IMR-90 (cell line): ENCODE measurements at regions not wholly inside any gene's neighbourhood (a gene's known extent, or its start where the extent isn't known, plus 50 kb on each side); places are given as distances from the start of the nearest gene placed in this dataset.
"Not testable (repeated sequence)": the region's sequence is repeated elsewhere in the genome, so short reads cannot be mapped to it uniquely, and the experiment has no call there.

ENCODE experiments used
- ATAC-seq: fragments of 200-7000 bp; cut with Tn5 transposase; 2 replicates; pipeline ENCODE4 v1.9.1; 2020; ENCODE audit warnings: low read depth, mild to moderate bottlenecking, moderate library complexity
- BruUV-seq: library from RNA; stranded (reverse); fragments of 400-500 nt; replicated peaks from 2 replicates; lab custom pipeline; 2021; lab: Mats Ljungman, UMichigan
- CTCF ChIA-PET: fragments of 300-600 bp; formaldehyde crosslinking; extraction: SDS; loops from one replicate; lab custom pipeline; 2021; ENCODE audit warnings: antibody characterized with exemption; lab: Yijun Ruan, JAX
- POLR2A ChIA-PET: fragments of 300-600 bp; sonication (Branson Sonifier 250); formaldehyde crosslinking; loops from one replicate; lab custom pipeline; 2022; ENCODE audit warnings: antibody characterized with exemption; ENCODE audit not compliant: unreplicated experiment; lab: Charles Lee
- DNase-seq: peaks from one replicate; pipeline ENCODE4 v3.0.0; 2013
- H2AFZ ChIP-seq: replicated peaks from 2 replicates; pipeline ENCODE3; 2013; ENCODE audit warnings: low read length, mild to moderate bottlenecking; ENCODE audit not compliant: poor library complexity
- H2AK5ac ChIP-seq: 2 replicates; pipeline ENCODE4 v1.6.1; 2013; ENCODE audit warnings: low read depth, low read length, inconsistent platforms
- H2AK9ac ChIP-seq: replicated peaks from 2 replicates; pipeline ENCODE3; 2013; ENCODE audit warnings: mild to moderate bottlenecking, low read depth, low read length, moderate library complexity; ENCODE audit not compliant: poor library complexity
- H2BK120ac ChIP-seq: 2 replicates; pipeline ENCODE4 v1.6.1; 2013; ENCODE audit warnings: low read depth, low read length, inconsistent platforms
- H2BK15ac ChIP-seq: 3 replicates; pipeline ENCODE4 v1.6.1; 2013; ENCODE audit warnings: low read depth, low read length, inconsistent platforms
- H2BK20ac ChIP-seq: 2 replicates; pipeline ENCODE4 v1.6.1; 2013; ENCODE audit warnings: low read depth, mild to moderate bottlenecking, inconsistent platforms, low read length, moderate library complexity
- H2BK5ac ChIP-seq: 2 replicates; pipeline ENCODE4 v1.6.1; 2013; ENCODE audit warnings: mild to moderate bottlenecking, low read depth, low read length, inconsistent platforms; ENCODE audit not compliant: poor library complexity, severe bottlenecking
- H3K14ac ChIP-seq: replicated peaks from 2 replicates; pipeline ENCODE4 v1.6.1; 2013; ENCODE audit warnings: low read depth, low read length, inconsistent platforms
- H3K18ac ChIP-seq: 2 replicates; pipeline ENCODE4 v1.6.1; 2013; ENCODE audit warnings: low read depth, low read length, control low read depth
- H3K23ac ChIP-seq: 2 replicates; pipeline ENCODE4 v1.6.1; 2013; ENCODE audit warnings: low read depth, low read length, inconsistent platforms
- H3K27ac ChIP-seq: 2 replicates; pipeline ENCODE4 v1.5.1; 2013; ENCODE audit warnings: mild to moderate bottlenecking, control low read depth, low read length; ENCODE audit not compliant: insufficient read depth
- H3K27me3 ChIP-seq: 2 replicates; pipeline ENCODE4 v1.6.1; 2013; ENCODE audit warnings: low read length; ENCODE audit not compliant: control insufficient read depth, insufficient read depth
- H3K36me3 ChIP-seq: 2 replicates; pipeline ENCODE4 v1.6.1; 2013; ENCODE audit warnings: low read length, mixed read lengths; ENCODE audit not compliant: control insufficient read depth, insufficient read depth
- H3K4ac ChIP-seq: 2 replicates; pipeline ENCODE4 v1.6.1; 2013; ENCODE audit warnings: low read depth, low read length, inconsistent platforms
- H3K4me1 ChIP-seq: 2 replicates; pipeline ENCODE4 v1.6.1; 2013; ENCODE audit warnings: low read length, mixed read lengths; ENCODE audit not compliant: control insufficient read depth, insufficient read depth
- H3K4me2 ChIP-seq: 2 replicates; pipeline ENCODE4 v1.6.1; 2013; ENCODE audit warnings: low read depth, mild to moderate bottlenecking, control low read depth, low read length, moderate library complexity
- H3K4me3 ChIP-seq: 2 replicates; pipeline ENCODE4 v1.5.1; 2013; ENCODE audit warnings: low read depth, mild to moderate bottlenecking, control low read depth, low read length, moderate library complexity; ENCODE audit not compliant: insufficient read depth
- H3K56ac ChIP-seq: 2 replicates; pipeline ENCODE4 v1.6.1; 2013; ENCODE audit warnings: low read length, inconsistent platforms; ENCODE audit not compliant: insufficient read depth; ENCODE audit errors: extremely low read depth
- H3K79me1 ChIP-seq, 2 experiments: 2 replicates each; pipeline ENCODE4 v1.6.1; 2013; ENCODE audit warnings: low read length in 2 of 2, inconsistent platforms in 1 of 2, low read depth in 1 of 2
- H3K9ac ChIP-seq: 2 replicates; pipeline ENCODE4 v1.6.1; 2013; ENCODE audit warnings: low read depth, low read length, control low read depth
- H3K9me1 ChIP-seq: 2 replicates; pipeline ENCODE4 v1.6.1; 2013; ENCODE audit warnings: low read length, inconsistent platforms; ENCODE audit not compliant: insufficient read depth
- H3K9me3 ChIP-seq: 2 replicates; pipeline ENCODE4 v1.6.1; 2013; ENCODE audit warnings: low read length; ENCODE audit not compliant: control insufficient read depth, insufficient read depth
- H4K20me1 ChIP-seq: 2 replicates; pipeline ENCODE4 v1.6.1; 2013; ENCODE audit warnings: low read length, inconsistent platforms; ENCODE audit not compliant: insufficient read depth
- H4K5ac ChIP-seq: 2 replicates; pipeline ENCODE4 v1.6.1; 2013; ENCODE audit warnings: mild to moderate bottlenecking, low read depth, low read length, control low read depth
- H4K8ac ChIP-seq, 2 experiments: 2 replicates each; pipeline ENCODE4 v1.6.1; 2013; ENCODE audit warnings: low read depth in 2 of 2, low read length in 2 of 2, control low read depth in 1 of 2, inconsistent platforms in 1 of 2
- H4K91ac ChIP-seq: 2 replicates; pipeline ENCODE4 v1.6.1; 2013; ENCODE audit warnings: low read depth, low read length, inconsistent platforms; ENCODE audit not compliant: insufficient read depth
- WGBS, 2 experiments: methylation state at CpG; one replicate each; pipeline versions ENCODE4 v1.1.5 to v1.1.7; 2013; ENCODE audit warnings: missing lambda C conversion rate in 2 of 2; ENCODE audit not compliant: insufficient read length in 1 of 2; ENCODE audit errors: extremely low coverage in 2 of 2; 5-methylcytosine and 5-hydroxymethylcytosine counted together
- dilution Hi-C: fragments of 300-500 bp; cut with HindIII; formaldehyde crosslinking; loops from one replicate; pipeline ENCODE4 v1.14.3; 2018; ENCODE audit warnings: low sequenced_read_pairs; ENCODE audit not compliant: unreplicated experiment
- in situ Hi-C: fragments of 300-500 bp; cut with MboI; formaldehyde crosslinking; loops from 3 replicates; pipeline ENCODE4 v1.14.3; 2019; ENCODE audit warnings: low sequenced_read_pairs, inconsistent platforms, mixed read lengths
- intact Hi-C: fragments of 100-400 bp; cut with micrococcal nuclease; formaldehyde crosslinking; loops from 2 replicates; pipeline ENCODE4 v1.10.0; 2022

- ATAC-seq, H2BK5ac ChIP-seq, POLR2A ChIA-PET, H4K5ac ChIP-seq, DNase-seq, in situ Hi-C loops, H3K18ac ChIP-seq, H2AK5ac ChIP-seq, dilution Hi-C loops, H3K14ac ChIP-seq, H3K4me1 ChIP-seq, H4K8ac ChIP-seq, H3K9ac ChIP-seq, H2AFZ ChIP-seq, H4K20me1 ChIP-seq, intact Hi-C loops, H2BK20ac ChIP-seq, H3K27me3 ChIP-seq, H4K91ac ChIP-seq, H3K27ac ChIP-seq, H3K4me3 ChIP-seq, H3K4me2 ChIP-seq, H3K4ac ChIP-seq, H2AK9ac ChIP-seq, H2BK15ac ChIP-seq, H3K79me1 ChIP-seq, BruUV-seq, H3K36me3 ChIP-seq, H3K9me3 ChIP-seq, CTCF ChIA-PET, H3K23ac ChIP-seq, H3K56ac ChIP-seq, H2BK120ac ChIP-seq, H3K9me1 ChIP-seq: not testable (repeated sequence)
- whole genome bisulfite sequencing, 2 experiments = no CpG with 5 or more reads among the region's 3 CpGs
Observed at GRCh38 chr15:22201993-22202659, 121.8 kb downstream of the OR4M2 start.

GRCh38 chr15:22203208-22203607, 122.9 kb downstream of the OR4M2 start:
- H2AK9ac ChIP-seq, POLR2A ChIA-PET, H2BK120ac ChIP-seq, H3K4ac ChIP-seq, BruUV-seq, H3K79me1 ChIP-seq, H4K5ac ChIP-seq, CTCF ChIA-PET, dilution Hi-C loops, H3K9me1 ChIP-seq, in situ Hi-C loops, H2BK5ac ChIP-seq, H4K91ac ChIP-seq, H3K36me3 ChIP-seq, DNase-seq, H4K8ac ChIP-seq, H3K4me3 ChIP-seq, ATAC-seq, H3K9me3 ChIP-seq, H3K4me2 ChIP-seq, H2AK5ac ChIP-seq, H3K23ac ChIP-seq, H3K4me1 ChIP-seq, H3K27ac ChIP-seq, H3K18ac ChIP-seq, H3K27me3 ChIP-seq, H2BK15ac ChIP-seq, H3K56ac ChIP-seq, H2BK20ac ChIP-seq, H3K9ac ChIP-seq, intact Hi-C loops, H2AFZ ChIP-seq, H4K20me1 ChIP-seq, H3K14ac ChIP-seq: not testable (repeated sequence)
- WGBS, 2 experiments = no CpG with 5 or more reads among the region's 5 CpGs
